ENCODE measurements at regions not wholly inside any gene's neighbourhood (a gene's known extent, or its start where the extent isn't known, plus 50 kb on each side); places are given as distances from the start of the nearest gene placed in this dataset.

DNA sequence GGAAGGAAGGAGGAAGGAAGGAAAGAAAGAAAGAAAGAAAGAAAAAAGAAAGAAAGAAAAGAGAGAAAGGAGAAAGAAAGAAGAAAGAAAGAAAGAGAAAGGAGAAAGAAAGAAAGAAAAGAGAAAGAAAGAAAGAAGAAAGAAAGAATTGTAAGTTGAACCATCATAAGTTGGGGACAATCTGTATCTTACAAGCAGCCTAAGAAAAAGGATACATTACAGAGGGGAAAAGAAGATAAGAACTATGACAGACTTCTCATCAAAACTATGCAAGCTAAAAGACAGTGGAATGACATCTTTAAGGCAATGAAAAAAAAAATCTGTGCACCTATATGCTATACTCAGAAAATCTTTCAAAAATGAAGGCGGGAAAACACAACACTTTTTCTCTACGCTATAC is 50.3 kb upstream of the SP4 start:
- DNase-seq (ENCODE audit: low read depth) (no peak), FAIRE-seq (no peak)
- TF ChIP-seq, protein P1, sequence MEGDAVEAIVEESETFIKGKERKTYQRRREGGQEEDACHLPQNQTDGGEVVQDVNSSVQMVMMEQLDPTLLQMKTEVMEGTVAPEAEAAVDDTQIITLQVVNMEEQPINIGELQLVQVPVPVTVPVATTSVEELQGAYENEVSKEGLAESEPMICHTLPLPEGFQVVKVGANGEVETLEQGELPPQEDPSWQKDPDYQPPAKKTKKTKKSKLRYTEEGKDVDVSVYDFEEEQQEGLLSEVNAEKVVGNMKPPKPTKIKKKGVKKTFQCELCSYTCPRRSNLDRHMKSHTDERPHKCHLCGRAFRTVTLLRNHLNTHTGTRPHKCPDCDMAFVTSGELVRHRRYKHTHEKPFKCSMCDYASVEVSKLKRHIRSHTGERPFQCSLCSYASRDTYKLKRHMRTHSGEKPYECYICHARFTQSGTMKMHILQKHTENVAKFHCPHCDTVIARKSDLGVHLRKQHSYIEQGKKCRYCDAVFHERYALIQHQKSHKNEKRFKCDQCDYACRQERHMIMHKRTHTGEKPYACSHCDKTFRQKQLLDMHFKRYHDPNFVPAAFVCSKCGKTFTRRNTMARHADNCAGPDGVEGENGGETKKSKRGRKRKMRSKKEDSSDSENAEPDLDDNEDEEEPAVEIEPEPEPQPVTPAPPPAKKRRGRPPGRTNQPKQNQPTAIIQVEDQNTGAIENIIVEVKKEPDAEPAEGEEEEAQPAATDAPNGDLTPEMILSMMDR (IDR thresholded peaks at IDR 0.05; ENCODE audit: insufficient read depth, low read length, severe bottlenecking) = no peak

More for the DNA sequence above, 50.3 kb upstream of the SP4 start:
- Histone ChIP-seq H3K4me3 (ENCODE audit: low read depth, low read length) (no peak overlapping the region), H3K27me3 (ENCODE audit: control insufficient read depth, insufficient read depth, low read length) (no peaks in the 10 kb centered on the region), H3K36me3 (ENCODE audit: control insufficient read depth, insufficient read depth, low read length) (no peaks in the 10 kb centered on the region)
